HepG2 (cell line): ENCODE measurements at regions not wholly inside any gene's neighbourhood (a gene's known extent, or its start where the extent isn't known, plus 50 kb on each side); places are given as distances from the start of the nearest gene placed in this dataset.
A peak's percentile ranks its signal among the peaks of the same experiment; 100 is the strongest.

ENCODE experiments used
- HIC2 ChIP-seq: sonication (generic); formaldehyde crosslinking; IDR thresholded peaks from 2 replicates; pipeline ENCODE4 v1.9.0; 2022; ENCODE audit warnings: low read depth, missing genetic modification reagents
- HMGXB3 ChIP-seq: sonication (generic); formaldehyde crosslinking; IDR thresholded peaks from 2 replicates; pipeline ENCODE4 v1.4.0; 2020; ENCODE audit warnings: missing genetic modification reagents, borderline replicate concordance
- MEIS2 ChIP-seq: sonication (generic); formaldehyde crosslinking; IDR thresholded peaks from 2 replicates; pipeline ENCODE4 v1.9.0; 2021; ENCODE audit warnings: mild to moderate bottlenecking, missing genetic modification reagents
- MIER2 ChIP-seq: IDR thresholded peaks from 2 replicates; pipeline ENCODE4 v1.6.1; 2016; ENCODE audit warnings: missing biosample characterization, missing genetic modification reagents
- SIN3B ChIP-seq: fragments of 150-350 bp; IDR thresholded peaks from 2 replicates; pipeline ENCODE4 v1.6.1; 2014; ENCODE audit warnings: low read length
- SKIL ChIP-seq: sonication (generic); formaldehyde crosslinking; IDR thresholded peaks from 2 replicates; pipeline ENCODE4 v1.8.0; 2022; ENCODE audit warnings: missing genetic modification reagents, mild to moderate bottlenecking, moderate library complexity, borderline replicate concordance
- SSRP1 ChIP-seq: IDR thresholded peaks from 2 replicates; pipeline ENCODE4 v1.6.1; 2016; ENCODE audit warnings: control low read depth
- ZBTB43 ChIP-seq: sonication (generic); formaldehyde crosslinking; conservative IDR thresholded peaks from 2 replicates; pipeline ENCODE4 v1.4.0; 2020; ENCODE audit warnings: missing genetic modification reagents
- ZNF264 ChIP-seq: sonication (generic); formaldehyde crosslinking; IDR thresholded peaks from 2 replicates; pipeline ENCODE4 v1.4.0; 2020; ENCODE audit warnings: missing genetic modification reagents
- ZNF33B ChIP-seq: sonication (generic); formaldehyde crosslinking; IDR thresholded peaks from 2 replicates; pipeline ENCODE4 v1.5.1; 2020; ENCODE audit warnings: mild to moderate bottlenecking, missing genetic modification reagents
- ZNF354B ChIP-seq: sonication (generic); formaldehyde crosslinking; IDR thresholded peaks from 2 replicates; pipeline ENCODE4 v1.8.0; 2022; ENCODE audit warnings: mild to moderate bottlenecking, missing genetic modification reagents
- ZNF589 ChIP-seq: sonication (generic); formaldehyde crosslinking; conservative IDR thresholded peaks from 2 replicates; pipeline ENCODE4 v1.8.0; 2022; ENCODE audit warnings: mild to moderate bottlenecking, moderate library complexity, missing genetic modification reagents
- ZNF616 ChIP-seq: sonication (generic); formaldehyde crosslinking; IDR thresholded peaks from 2 replicates; pipeline ENCODE4 v1.5.0; 2020; ENCODE audit warnings: low read depth, mild to moderate bottlenecking, missing genetic modification reagents
- ZSCAN5A ChIP-seq: sonication (generic); formaldehyde crosslinking; IDR thresholded peaks from 2 replicates; pipeline ENCODE4 v1.8.0; 2022; ENCODE audit warnings: mild to moderate bottlenecking, missing genetic modification reagents, borderline replicate concordance
- TF ChIP-seq, protein P1 (sequence below): sonication (generic); formaldehyde crosslinking; IDR thresholded peaks from 2 replicates; pipeline ENCODE4 v1.4.0; 2020; ENCODE audit warnings: missing genetic modification reagents
- TF ChIP-seq, protein P2 (sequence below): sonication (generic); formaldehyde crosslinking; IDR thresholded peaks from 2 replicates; pipeline ENCODE4 v1.4.0; 2020; ENCODE audit warnings: missing genetic modification reagents

DNA sequence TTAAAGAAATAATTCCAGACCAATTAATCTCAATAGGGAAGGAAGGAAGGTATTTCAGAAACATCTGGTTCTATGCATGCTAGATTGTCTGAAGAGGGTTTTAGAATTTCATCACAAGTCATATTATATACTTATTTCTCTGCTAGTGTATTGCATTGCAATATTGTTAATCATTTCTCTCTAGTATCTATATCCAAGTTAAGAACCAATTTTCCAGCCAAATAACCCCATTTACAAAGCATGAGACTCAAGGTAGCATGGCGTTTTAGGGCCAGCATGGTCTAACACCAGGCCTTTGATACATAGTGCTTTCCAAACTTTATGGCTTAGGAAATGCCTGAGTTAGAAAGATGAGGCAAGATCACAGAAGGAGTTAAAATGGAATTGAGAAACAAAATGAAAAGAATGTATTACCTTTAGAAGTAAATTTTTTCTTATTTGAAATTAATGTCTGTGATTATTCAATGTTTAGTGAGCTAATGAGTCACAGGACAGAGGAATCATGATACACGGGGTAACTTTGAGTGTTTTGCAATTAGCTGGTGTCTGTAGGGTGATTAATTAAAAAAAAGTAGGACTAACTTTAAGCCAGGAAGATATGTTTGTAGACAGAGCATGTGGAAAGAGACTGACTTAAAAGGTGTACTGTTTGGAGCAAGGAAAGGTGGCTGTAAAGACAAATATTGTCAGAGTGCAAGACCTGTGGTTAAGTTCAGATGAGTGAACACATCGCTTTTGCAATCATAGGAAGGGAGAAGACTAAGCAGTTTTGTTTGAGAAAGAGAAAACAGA, 1006.2 kb upstream of the CITED2 start (continued):
- TF ChIP-seq HMGXB3 = peak; percentile 80
- TF ChIP-seq ZNF354B = no peak
- TF ChIP-seq MIER2 = peak; percentile 71; the same call in 1 of the 2 replicates
- no peak for TF ChIP-seq HIC2 (CRISPR knock-in tag)
- TF ChIP-seq, protein P1, sequence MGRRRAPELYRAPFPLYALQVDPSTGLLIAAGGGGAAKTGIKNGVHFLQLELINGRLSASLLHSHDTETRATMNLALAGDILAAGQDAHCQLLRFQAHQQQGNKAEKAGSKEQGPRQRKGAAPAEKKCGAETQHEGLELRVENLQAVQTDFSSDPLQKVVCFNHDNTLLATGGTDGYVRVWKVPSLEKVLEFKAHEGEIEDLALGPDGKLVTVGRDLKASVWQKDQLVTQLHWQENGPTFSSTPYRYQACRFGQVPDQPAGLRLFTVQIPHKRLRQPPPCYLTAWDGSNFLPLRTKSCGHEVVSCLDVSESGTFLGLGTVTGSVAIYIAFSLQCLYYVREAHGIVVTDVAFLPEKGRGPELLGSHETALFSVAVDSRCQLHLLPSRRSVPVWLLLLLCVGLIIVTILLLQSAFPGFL (CRISPR knock-in tag) = no peak
- TF ChIP-seq, protein P2, sequence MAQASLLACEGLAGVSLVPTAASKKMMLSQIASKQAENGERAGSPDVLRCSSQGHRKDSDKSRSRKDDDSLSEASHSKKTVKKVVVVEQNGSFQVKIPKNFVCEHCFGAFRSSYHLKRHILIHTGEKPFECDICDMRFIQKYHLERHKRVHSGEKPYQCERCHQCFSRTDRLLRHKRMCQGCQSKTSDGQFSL (CRISPR knock-in tag) = no peak
- TF ChIP-seq MEIS2 (CRISPR knock-in tag) = no peak
- no peak for TF ChIP-seq ZNF33B
- no peak for TF ChIP-seq ZNF616 (CRISPR knock-in tag)
- TF ChIP-seq SSRP1 (CRISPR knock-in tag) = no peak
- TF ChIP-seq ZNF589 (CRISPR knock-in tag) = no peak
- TF ChIP-seq ZNF264 (CRISPR knock-in tag) = no peak
- no peak for TF ChIP-seq SIN3B
- TF ChIP-seq ZBTB43 (CRISPR knock-in tag) = peak; percentile 81
- peak; percentile 56; the same call in 1 of the 2 replicates for TF ChIP-seq ZSCAN5A (CRISPR knock-in tag)
- TF ChIP-seq SKIL (CRISPR knock-in tag) = no peak
